SH-SY5Y (cell line): ENCODE measurements at regions not wholly inside any gene's neighbourhood (a gene's known extent, or its start where the extent isn't known, plus 50 kb on each side); places are given as distances from the start of the nearest gene placed in this dataset.
A peak's percentile ranks its signal among the peaks of the same experiment; 100 is the strongest.

Experiments
- GATA2 ChIP-seq: IDR thresholded peaks from 2 replicates; pipeline ENCODE4 v1.6.1; 2011; ENCODE audit warnings: mild to moderate bottlenecking, low read depth, low read length
- GATA3 ChIP-seq: IDR thresholded peaks from 2 replicates; pipeline ENCODE4 v1.6.1; 2011; ENCODE audit warnings: low read depth, mild to moderate bottlenecking, low read length, moderate library complexity

GRCh38 chr18:39191931-39192330 lies 1626.3 kb upstream of the CELF4 start:
- TF ChIP-seq GATA3 (peak; percentile 87), GATA2 (peak; percentile 75)

- TF ChIP-seq GATA3 (no peak), GATA2 (no peak)
Observed at GRCh38 chr18:39191058-39191457, 1625.5 kb upstream of the CELF4 start.

GRCh38 chr18:39190508-39190907 lies 1624.9 kb upstream of the CELF4 start:
- TF ChIP-seq GATA2 (no peak), GATA3 (no peak)

- TF ChIP-seq GATA2: no peak
- no peak for TF ChIP-seq GATA3
Observed at GRCh38 chr18:39188278-39188677, 1622.7 kb upstream of the CELF4 start.

GRCh38 chr18:39186008-39186407 lies 1620.4 kb upstream of the CELF4 start:
- TF ChIP-seq GATA2: no peak
- TF ChIP-seq GATA3: no peak

- TF ChIP-seq GATA3 (peak; percentile 98), GATA2 (peak; percentile 99)
Observed at GRCh38 chr18:39184176-39184575, 1618.6 kb upstream of the CELF4 start.

GRCh38 chr18:39178166-39178565 lies 1612.6 kb upstream of the CELF4 start:
- 0 out of 2 replicates have a peak, but pooled peaks have one; percentile 25 for TF ChIP-seq GATA2
- no peak for TF ChIP-seq GATA3

GRCh38 chr18:39172695-39173421 lies 1607.3 kb upstream of the CELF4 start:
- TF ChIP-seq GATA2 (no peak), GATA3 (no peak)

GRCh38 chr18:39168723-39169122 lies 1603.1 kb upstream of the CELF4 start:
- TF ChIP-seq GATA2 (no peak), GATA3 (no peak)

GRCh38 chr18:39167990-39168389 lies 1602.4 kb upstream of the CELF4 start:
- no peak for TF ChIP-seq GATA2

- TF ChIP-seq GATA3: no peak
- TF ChIP-seq GATA2: no peak
Observed at GRCh38 chr18:39166776-39167175, 1601.2 kb upstream of the CELF4 start.

- TF ChIP-seq GATA3 (no peak), GATA2 (no peak)
Observed at GRCh38 chr18:39162013-39162827, 1596.6 kb upstream of the CELF4 start.

- TF ChIP-seq GATA3 (no peak), GATA2 (no peak)
Observed at GRCh38 chr18:39149211-39149806, 1583.7 kb upstream of the CELF4 start.

GRCh38 chr18:39134255-39134654 lies 1568.7 kb upstream of the CELF4 start:
- TF ChIP-seq GATA2 (no peak), GATA3 (no peak)
